Vagina (tissue), 2 donors: ENCODE measurements at regions not wholly inside any gene's neighbourhood (a gene's known extent, or its start where the extent isn't known, plus 50 kb on each side); places are given as distances from the start of the nearest gene placed in this dataset.
"Not testable (repeated sequence)": the region's sequence is repeated elsewhere in the genome, so short reads cannot be mapped to it uniquely, and the experiment has no call there.

Experiments
- DNase-seq, 2 donors: peaks; one replicate each; pipeline ENCODE4 v3.0.0-alpha.2; 2017; ENCODE audit errors: extremely low spot score in 2 of 2
- H3K27ac ChIP-seq: fragments of 200-600 bp; sonication (generic); one replicate; pipeline ENCODE4 v1.5.1; 2019
- H3K27me3 ChIP-seq: fragments of 200-600 bp; sonication (generic); one replicate; pipeline ENCODE4 v1.5.1; 2019
- H3K36me3 ChIP-seq, 2 donors: fragments of 200-600 bp; sonication (generic); one replicate each; pipeline ENCODE4 v1.5.1; 2017 to 2019
- H3K4me1 ChIP-seq: fragments of 200-600 bp; sonication (generic); one replicate; pipeline ENCODE4 v1.5.1; 2019
- H3K4me3 ChIP-seq, 2 donors: fragments of 200-600 bp; sonication (generic); 1 replicate in 1 of 2; 2 replicates in 1 of 2; pipeline ENCODE4 v1.5.1; 2016 to 2019
- H3K9me3 ChIP-seq: fragments of 200-600 bp; sonication (generic); one replicate; pipeline ENCODE4 v1.5.1; 2019
- POLR2A ChIP-seq, 2 donors: fragments of 450-650 bp; IDR thresholded peaks; one replicate each; pipeline ENCODE4 v1.6.1; 2017; ENCODE audit warnings: antibody characterized with exemption in 2 of 2, mild to moderate bottlenecking in 2 of 2, moderate library complexity in 2 of 2
- POLR2AphosphoS5 ChIP-seq, 2 donors: sonication (generic); formaldehyde crosslinking; IDR thresholded peaks; one replicate each; pipeline ENCODE4 v1.9.0; 2017; ENCODE audit warnings: antibody characterized with exemption in 2 of 2, mild to moderate bottlenecking in 2 of 2, low read depth in 1 of 2; ENCODE audit not compliant: insufficient read depth in 1 of 2
- intact Hi-C: fragments of 100-400 bp; cut with DNase I; formaldehyde crosslinking; loops from one replicate; pipeline ENCODE4 v1.15.1; 2023
- TF ChIP-seq, protein P1 (sequence below), 3 experiments: fragments of 450-650 bp in 2 of 3; fragments of 200-600 bp in 1 of 3; sonication (generic) in 1 of 3; IDR thresholded peaks; one replicate each; pipeline ENCODE4 v1.5.1; 2017 to 2019; ENCODE audit warnings: antibody characterized with exemption in 3 of 3, mild to moderate bottlenecking in 2 of 3, moderate library complexity in 2 of 3

- no peaks in the 10 kb centered on the region for H3K36me3 ChIP-seq
- H3K4me3 ChIP-seq: no peak overlapping the region
- no peak for TF ChIP-seq POLR2A (IDR thresholded peaks at IDR 0.05)
- TF ChIP-seq, protein P1, sequence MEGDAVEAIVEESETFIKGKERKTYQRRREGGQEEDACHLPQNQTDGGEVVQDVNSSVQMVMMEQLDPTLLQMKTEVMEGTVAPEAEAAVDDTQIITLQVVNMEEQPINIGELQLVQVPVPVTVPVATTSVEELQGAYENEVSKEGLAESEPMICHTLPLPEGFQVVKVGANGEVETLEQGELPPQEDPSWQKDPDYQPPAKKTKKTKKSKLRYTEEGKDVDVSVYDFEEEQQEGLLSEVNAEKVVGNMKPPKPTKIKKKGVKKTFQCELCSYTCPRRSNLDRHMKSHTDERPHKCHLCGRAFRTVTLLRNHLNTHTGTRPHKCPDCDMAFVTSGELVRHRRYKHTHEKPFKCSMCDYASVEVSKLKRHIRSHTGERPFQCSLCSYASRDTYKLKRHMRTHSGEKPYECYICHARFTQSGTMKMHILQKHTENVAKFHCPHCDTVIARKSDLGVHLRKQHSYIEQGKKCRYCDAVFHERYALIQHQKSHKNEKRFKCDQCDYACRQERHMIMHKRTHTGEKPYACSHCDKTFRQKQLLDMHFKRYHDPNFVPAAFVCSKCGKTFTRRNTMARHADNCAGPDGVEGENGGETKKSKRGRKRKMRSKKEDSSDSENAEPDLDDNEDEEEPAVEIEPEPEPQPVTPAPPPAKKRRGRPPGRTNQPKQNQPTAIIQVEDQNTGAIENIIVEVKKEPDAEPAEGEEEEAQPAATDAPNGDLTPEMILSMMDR (IDR thresholded peaks at IDR 0.05): no peak
- TF ChIP-seq POLR2AphosphoS5 (IDR thresholded peaks at IDR 0.05; ENCODE audit: insufficient read depth in 1 of 2, low read depth in 1 of 2): no peak
- no peak for DNase-seq
- no peaks in the 10 kb centered on the region for H3K4me1 ChIP-seq
- no peak overlapping the region for H3K27ac ChIP-seq
- no peaks in the 10 kb centered on the region for H3K27me3 ChIP-seq
- no peaks in the 10 kb centered on the region for H3K9me3 ChIP-seq
- intact Hi-C loops: no loop called here
Observed at GRCh38 chr1:166594646-166595045, 244.6 kb upstream of the POGK start.

DNA sequence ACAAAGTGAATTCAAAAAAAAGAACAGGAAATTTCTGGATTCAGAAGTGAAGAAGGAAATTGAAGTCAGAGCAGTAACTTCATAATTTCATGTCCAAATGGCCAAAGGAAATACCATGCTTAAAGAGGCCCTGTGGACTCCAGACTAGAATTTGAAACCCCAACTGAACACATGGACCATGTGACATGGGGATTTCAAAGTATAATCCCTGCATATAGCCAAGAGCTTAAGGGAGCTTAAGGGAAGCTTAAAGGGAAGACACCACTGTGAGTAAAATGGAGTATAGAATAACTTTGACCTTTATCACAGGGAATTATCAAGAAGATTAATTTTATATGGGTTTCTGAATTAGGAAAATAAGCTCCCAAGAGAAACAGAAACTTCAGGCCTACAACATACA is 241.8 kb upstream of the POGK start:
- H3K27me3 ChIP-seq: no peaks in the 10 kb centered on the region
- H3K27ac ChIP-seq: no peak overlapping the region
- intact Hi-C loops: no loop called here
- H3K9me3 ChIP-seq: no peaks in the 10 kb centered on the region
- no peaks in the 10 kb centered on the region for H3K36me3 ChIP-seq
- H3K4me1 ChIP-seq: no peaks in the 10 kb centered on the region
- no peak overlapping the region for H3K4me3 ChIP-seq
- no peak for DNase-seq
- TF ChIP-seq POLR2AphosphoS5 (IDR thresholded peaks at IDR 0.05; ENCODE audit: insufficient read depth in 1 of 2, low read depth in 1 of 2) (no peak), POLR2A (IDR thresholded peaks at IDR 0.05) (no peak)
- TF ChIP-seq, protein P1 (IDR thresholded peaks at IDR 0.05): no peak

DNA sequence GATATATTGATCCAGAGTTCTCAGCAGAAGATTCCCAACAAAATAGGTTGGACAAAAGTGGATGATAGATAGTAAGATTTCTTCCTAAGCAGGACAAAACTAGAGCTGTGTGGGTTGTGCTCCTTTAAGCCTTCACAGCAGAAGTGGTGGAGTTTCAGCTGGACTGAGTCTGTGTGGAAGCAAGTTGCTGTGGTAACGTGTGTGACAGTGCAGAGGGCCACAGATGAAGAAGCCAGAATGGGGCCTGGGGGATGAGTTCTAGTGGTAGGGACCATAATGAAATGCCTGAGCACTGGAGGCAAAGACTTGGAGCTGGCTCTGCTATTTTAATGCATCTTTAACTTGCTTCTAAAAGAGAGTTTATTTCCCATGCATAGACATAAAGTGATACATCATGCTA is 238.7 kb upstream of the POGK start:
- no peaks in the 10 kb centered on the region for H3K4me1 ChIP-seq
- no peak overlapping the region for H3K27ac ChIP-seq
- no peak overlapping the region for H3K4me3 ChIP-seq
- H3K36me3 ChIP-seq: no peaks in the 10 kb centered on the region
- H3K27me3 ChIP-seq: no peaks in the 10 kb centered on the region
- no peak for TF ChIP-seq POLR2AphosphoS5 (IDR thresholded peaks at IDR 0.05; ENCODE audit: insufficient read depth in 1 of 2, low read depth in 1 of 2)
- no peak for TF ChIP-seq POLR2A (IDR thresholded peaks at IDR 0.05)
- TF ChIP-seq, protein P1 (IDR thresholded peaks at IDR 0.05): no peak
- no peaks in the 10 kb centered on the region for H3K9me3 ChIP-seq
- intact Hi-C loops: no loop called here
- DNase-seq: no peak

GRCh38 chr1:166601650-166602278 is 237.5 kb upstream of the POGK start:
- H3K27me3 ChIP-seq: no peaks in the 10 kb centered on the region
- no peaks in the 10 kb centered on the region for H3K36me3 ChIP-seq
- no peaks in the 10 kb centered on the region for H3K4me1 ChIP-seq
- TF ChIP-seq POLR2A (IDR thresholded peaks at IDR 0.05) (no peak), POLR2AphosphoS5 (IDR thresholded peaks at IDR 0.05; ENCODE audit: insufficient read depth in 1 of 2, low read depth in 1 of 2) (no peak)
- TF ChIP-seq, protein P1 (IDR thresholded peaks at IDR 0.05): no peak
- no peak overlapping the region for H3K27ac ChIP-seq
- no peak for DNase-seq
- intact Hi-C loops: no loop called here
- no peaks in the 10 kb centered on the region for H3K9me3 ChIP-seq
- no peak overlapping the region for H3K4me3 ChIP-seq

- H3K36me3 ChIP-seq, DNase-seq, H3K9me3 ChIP-seq, H3K4me3 ChIP-seq, intact Hi-C loops, H3K27me3 ChIP-seq, H3K27ac ChIP-seq, H3K4me1 ChIP-seq: not testable (repeated sequence)
Observed at GRCh38 chr1:166602801-166603200, 236.5 kb upstream of the POGK start.
